Neuronal stem cell (in vitro differentiated cells): ENCODE measurements at regions not wholly inside any gene's neighbourhood (a gene's known extent, or its start where the extent isn't known, plus 50 kb on each side); places are given as distances from the start of the nearest gene placed in this dataset.

Source experiments
- DNase-seq: peaks from one replicate; pipeline ENCODE4 v3.0.0-alpha.2; 2013; ENCODE audit warnings: low spot score
- H2AFZ ChIP-seq: one replicate; pipeline ENCODE4 v1.6.1; 2013; ENCODE audit warnings: mild to moderate bottlenecking, low read length, inconsistent platforms
- H2AK5ac ChIP-seq: 2 replicates; pipeline ENCODE4 v1.6.1; 2013; ENCODE audit warnings: low read depth, mild to moderate bottlenecking, inconsistent platforms, low read length, moderate library complexity, mixed read lengths
- H2BK120ac ChIP-seq: 2 replicates; pipeline ENCODE4 v1.6.1; 2013; ENCODE audit warnings: low read depth, mild to moderate bottlenecking, inconsistent platforms, low read length, moderate library complexity, mixed read lengths
- H2BK12ac ChIP-seq: one replicate; pipeline ENCODE4 v1.6.1; 2013; ENCODE audit warnings: low read length, inconsistent platforms
- H2BK15ac ChIP-seq: 2 replicates; pipeline ENCODE4 v1.6.1; 2013; ENCODE audit warnings: mild to moderate bottlenecking, low read length, inconsistent platforms, mixed read lengths
- H2BK5ac ChIP-seq: one replicate; pipeline ENCODE4 v1.6.1; 2013; ENCODE audit warnings: inconsistent platforms, mild to moderate bottlenecking, low read length, moderate library complexity
- H3K14ac ChIP-seq: one replicate; pipeline ENCODE4 v1.6.1; 2013; ENCODE audit warnings: low read length, inconsistent platforms
- H3K18ac ChIP-seq: 2 replicates; pipeline ENCODE4 v1.6.1; 2013; ENCODE audit warnings: low read length, inconsistent platforms
- H3K23ac ChIP-seq: 2 replicates; pipeline ENCODE4 v1.6.1; 2013; ENCODE audit warnings: low read depth, mild to moderate bottlenecking, mixed read lengths, low read length, inconsistent platforms; ENCODE audit not compliant: poor library complexity
- H3K27ac ChIP-seq: replicated peaks from 3 replicates; pipeline ENCODE4 v1.5.1; 2013; ENCODE audit warnings: low read length, inconsistent platforms
- H3K27me3 ChIP-seq, 3 experiments: 2 replicates each; pipeline ENCODE4 v1.6.1; 2013; ENCODE audit warnings: low read length in 3 of 3, mild to moderate bottlenecking in 2 of 3, inconsistent platforms in 1 of 3, low read depth in 1 of 3, mixed read lengths in 1 of 3, moderate library complexity in 1 of 3; ENCODE audit not compliant: control insufficient read depth in 3 of 3, insufficient read depth in 3 of 3
- H3K36me3 ChIP-seq, 2 donors: replicated peaks in 1 of 2; 2 replicates each; pipeline ENCODE4 v1.6.1; 2013; ENCODE audit warnings: low read length in 2 of 2; ENCODE audit not compliant: control insufficient read depth in 2 of 2, insufficient read depth in 2 of 2
- H3K4ac ChIP-seq: 2 replicates; pipeline ENCODE4 v1.6.1; 2013; ENCODE audit warnings: inconsistent platforms, mild to moderate bottlenecking, low read length, moderate library complexity
- H3K4me1 ChIP-seq, 2 donors: 1 replicate in 1 of 2; 2 replicates in 1 of 2; pipeline ENCODE4 v1.6.1; 2013; ENCODE audit warnings: low read length in 2 of 2, low read depth in 1 of 2; ENCODE audit not compliant: control insufficient read depth in 2 of 2, insufficient read depth in 1 of 2
- H3K4me2 ChIP-seq: one replicate; pipeline ENCODE4 v1.6.1; 2013; ENCODE audit warnings: mild to moderate bottlenecking, low read length, inconsistent platforms; ENCODE audit not compliant: insufficient read depth, poor library complexity, severe bottlenecking
- H3K4me3 ChIP-seq, 2 donors: 2 replicates each; pipeline ENCODE4 v1.5.1; 2013; ENCODE audit warnings: low read length in 2 of 2, mild to moderate bottlenecking in 2 of 2, inconsistent platforms in 1 of 2, moderate library complexity in 1 of 2
- H3K79me1 ChIP-seq: one replicate; pipeline ENCODE4 v1.6.1; 2013; ENCODE audit warnings: low read depth, mild to moderate bottlenecking, inconsistent platforms, low read length, moderate library complexity
- H3K9ac ChIP-seq: one replicate; pipeline ENCODE4 v1.6.1; 2013; ENCODE audit warnings: mild to moderate bottlenecking, low read depth, low read length, inconsistent platforms; ENCODE audit not compliant: poor library complexity
- H3K9me3 ChIP-seq, 2 donors: replicated peaks in 1 of 2; 2 replicates each; pipeline versions ENCODE3 to v1.6.1; 2013; ENCODE audit warnings: low read length in 2 of 2, mild to moderate bottlenecking in 2 of 2, inconsistent platforms in 1 of 2, low read depth in 1 of 2, mixed read lengths in 1 of 2, moderate library complexity in 1 of 2; ENCODE audit not compliant: control insufficient read depth in 2 of 2, insufficient read depth in 1 of 2
- H4K8ac ChIP-seq: one replicate; pipeline ENCODE4 v1.6.1; 2013; ENCODE audit warnings: low read depth, mild to moderate bottlenecking, inconsistent platforms, low read length, moderate library complexity
- H4K91ac ChIP-seq: one replicate; pipeline ENCODE4 v1.6.1; 2013; ENCODE audit warnings: low read length, low read depth, mild to moderate bottlenecking, inconsistent platforms; ENCODE audit not compliant: poor library complexity
- WGBS, 2 donors: extraction: QIAGEN DNeasy Blood & Tissue Kit; methylation state at CpG; one replicate each; pipeline ENCODE4 v1.1.7; 2013; ENCODE audit warnings: missing lambda C conversion rate in 2 of 2, mixed read lengths in 1 of 2; ENCODE audit not compliant: insufficient read length in 2 of 2, insufficient replicate concordance in 1 of 2; ENCODE audit errors: extremely low coverage in 2 of 2; 5-methylcytosine and 5-hydroxymethylcytosine counted together

DNA sequence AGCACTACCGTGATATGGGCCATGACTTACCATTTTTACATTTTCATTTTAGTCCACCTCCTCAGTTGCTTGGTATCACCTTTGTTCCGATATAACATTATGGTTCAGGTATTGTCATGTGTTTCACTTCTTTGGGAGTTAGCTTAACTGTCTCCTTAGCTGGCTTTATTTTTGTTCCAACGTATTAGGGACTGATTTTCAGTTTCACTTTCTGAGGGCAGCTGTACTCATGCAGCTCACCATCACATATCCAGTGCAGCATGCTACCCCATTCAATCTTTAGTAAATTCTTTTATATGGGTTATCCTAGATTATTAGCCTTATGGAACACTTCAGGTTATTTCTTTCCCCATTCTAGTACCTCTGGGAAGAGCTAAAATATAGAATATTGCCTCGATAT lies 362.2 kb upstream of the IRAK1BP1 start:
- Histone ChIP-seq H4K91ac (no peak overlapping the region), H3K9me3 (peaks cover 0 to 1% of the 10 kb centered on the region in 2 donors), H2AFZ (no peak overlapping the region), H3K23ac (no peak overlapping the region), H3K36me3 (no peaks in the 10 kb centered on the region), H3K9ac (no peak overlapping the region), H2BK5ac (no peak overlapping the region), H3K18ac (no peak overlapping the region), H3K4ac (no peak overlapping the region), H3K14ac (no peak overlapping the region), H3K27ac (no peak overlapping the region), H3K4me3 (no peak overlapping the region), H3K79me1 (no peaks in the 10 kb centered on the region), H2BK12ac (no peak overlapping the region), H3K4me2 (no peak overlapping the region), H3K4me1 (peaks cover 0 to 4% of the 10 kb centered on the region in 2 donors), H4K8ac (no peak overlapping the region), H2BK120ac (no peak overlapping the region), H2BK15ac (no peak overlapping the region), H3K27me3 (no peaks in the 10 kb centered on the region), H2AK5ac (no peak overlapping the region)
- no CpG with 5 or more reads among the region's 4 CpGs for WGBS, 2 donors
- no peak for DNase-seq

DNA sequence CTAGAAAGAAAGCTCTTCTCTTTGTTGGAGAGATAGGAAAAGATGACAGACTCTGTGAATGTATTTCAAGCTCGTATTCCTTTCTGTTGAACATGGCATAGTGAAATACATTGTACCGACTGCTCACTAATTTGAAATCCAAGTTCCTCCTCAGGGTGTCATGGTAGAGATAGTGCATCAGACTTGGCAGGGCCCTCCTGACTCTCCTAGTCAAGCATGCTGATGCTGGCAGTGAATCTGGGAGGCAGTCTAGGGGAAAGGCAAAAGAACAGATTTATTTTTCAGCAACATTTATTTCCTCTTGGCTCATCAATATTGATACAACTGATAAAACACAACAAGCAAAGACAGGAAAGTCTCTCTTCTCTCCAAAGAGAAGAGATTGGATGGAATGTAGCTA lies 356.3 kb upstream of the IRAK1BP1 start:
- Histone ChIP-seq H2BK12ac (no peak overlapping the region), H4K8ac (no peak overlapping the region), H3K4me3 (no peak overlapping the region), H2BK120ac (no peak overlapping the region), H4K91ac (no peak overlapping the region), H3K4ac (no peak overlapping the region), H3K9me3 (peaks cover 0 to 1% of the 10 kb centered on the region in 2 donors), H3K18ac (no peak overlapping the region), H2AK5ac (no peak overlapping the region), H3K79me1 (no peaks in the 10 kb centered on the region), H3K9ac (no peak overlapping the region), H3K14ac (no peak overlapping the region), H2AFZ (no peak overlapping the region), H2BK5ac (no peak overlapping the region), H2BK15ac (no peak overlapping the region), H3K23ac (no peak overlapping the region), H3K4me1 (no peaks in the 10 kb centered on the region), H3K36me3 (no peaks in the 10 kb centered on the region), H3K4me2 (no peak overlapping the region), H3K27ac (no peak overlapping the region), H3K27me3 (no peaks in the 10 kb centered on the region)
- no CpG with 5 or more reads among the region's 2 CpGs for WGBS, 2 donors
- no peak for DNase-seq

DNA sequence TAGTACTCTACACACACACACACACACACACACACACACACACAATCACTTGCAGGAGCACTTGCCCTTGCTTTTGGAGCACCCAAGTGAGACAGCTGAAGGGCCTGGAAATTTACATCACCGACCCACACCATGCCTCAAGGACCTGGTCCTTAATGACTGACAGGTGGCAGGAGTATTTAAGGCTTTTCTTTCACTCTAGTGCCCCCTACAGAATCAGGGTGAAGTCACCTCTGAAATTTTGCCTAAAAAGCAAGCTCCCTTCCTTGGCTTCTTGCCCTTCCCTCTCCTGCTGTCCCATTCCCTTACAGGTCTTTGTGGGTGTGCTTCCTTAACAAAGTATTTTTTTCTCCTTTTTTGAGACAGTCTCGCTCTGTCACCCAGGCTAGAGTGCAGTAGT lies 353.5 kb upstream of the IRAK1BP1 start:
- no peak overlapping the region for H3K14ac ChIP-seq
- H3K27me3 ChIP-seq = peaks cover 0 to 2% (median 0%) of the 10 kb centered on the region in 3 experiments
- no peak overlapping the region for H2BK5ac ChIP-seq
- H3K18ac ChIP-seq = no peak overlapping the region
- no peak overlapping the region for H3K27ac ChIP-seq
- no peak overlapping the region for H2AK5ac ChIP-seq
- H3K36me3 ChIP-seq = no peaks in the 10 kb centered on the region
- no peak overlapping the region for H2BK12ac ChIP-seq
- H2BK120ac ChIP-seq = no peak overlapping the region
- H3K4ac ChIP-seq = no peak overlapping the region
- peak; percentile 8 for DNase-seq
- no peak overlapping the region for H2AFZ ChIP-seq
- H4K8ac ChIP-seq = no peak overlapping the region
- no peak overlapping the region for H2BK15ac ChIP-seq
- no peak overlapping the region for H3K4me3 ChIP-seq
- no peak overlapping the region for H4K91ac ChIP-seq
- no peaks in the 10 kb centered on the region for H3K79me1 ChIP-seq
- H3K9ac ChIP-seq = no peak overlapping the region
- H3K23ac ChIP-seq = no peak overlapping the region
- H3K9me3 ChIP-seq = no peaks in the 10 kb centered on the region
- no CpG with 5 or more reads among the region's 2 CpGs for WGBS, 2 donors
- H3K4me2 ChIP-seq = no peak overlapping the region
- H3K4me1 ChIP-seq = no peaks in the 10 kb centered on the region

DNA sequence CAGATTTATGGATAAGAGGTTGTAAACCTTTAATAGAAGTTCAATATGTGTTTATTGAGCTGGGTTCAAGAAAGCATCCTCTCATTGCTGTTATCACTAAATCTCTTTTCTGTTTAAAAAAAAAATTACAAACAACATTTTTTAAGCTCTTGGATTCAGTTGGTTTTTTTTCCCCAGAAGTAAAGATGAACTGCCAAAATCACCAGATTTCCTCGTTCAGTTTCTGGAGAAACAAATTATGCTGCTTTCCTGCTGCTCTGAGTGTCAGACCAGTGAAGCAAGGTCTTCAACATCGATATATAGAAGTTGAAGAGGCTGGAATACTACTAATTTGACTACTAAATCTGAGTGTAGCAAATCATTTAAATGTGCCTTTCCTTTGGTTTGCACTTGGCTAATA lies 352.1 kb upstream of the IRAK1BP1 start:
- H3K27ac ChIP-seq = no peak overlapping the region
- no peak overlapping the region for H2BK12ac ChIP-seq
- H2BK15ac ChIP-seq = no peak overlapping the region
- H3K18ac ChIP-seq = no peak overlapping the region
- H3K4me3 ChIP-seq = no peak overlapping the region
- H3K23ac ChIP-seq = no peak overlapping the region
- H3K4ac ChIP-seq = no peak overlapping the region
- H4K8ac ChIP-seq = no peak overlapping the region
- no peaks in the 10 kb centered on the region for H3K4me1 ChIP-seq
- no peak for DNase-seq
- no peak overlapping the region for H3K4me2 ChIP-seq
- no peak overlapping the region for H3K14ac ChIP-seq
- WGBS, 2 donors = no CpG with 5 or more reads among the region's 2 CpGs
- H2BK120ac ChIP-seq = no peak overlapping the region
- H2AFZ ChIP-seq = no peak overlapping the region
- H2BK5ac ChIP-seq = no peak overlapping the region
- H3K9ac ChIP-seq = no peak overlapping the region
- no peak overlapping the region for H2AK5ac ChIP-seq
- H3K27me3 ChIP-seq = peaks cover 0 to 2% (median 0%) of the 10 kb centered on the region in 3 experiments
- H3K9me3 ChIP-seq = no peaks in the 10 kb centered on the region
- no peak overlapping the region for H4K91ac ChIP-seq
- H3K36me3 ChIP-seq = no peaks in the 10 kb centered on the region
- H3K79me1 ChIP-seq = no peaks in the 10 kb centered on the region
